Liver (tissue), 8 donors: ENCODE measurements at regions not wholly inside any gene's neighbourhood (a gene's known extent, or its start where the extent isn't known, plus 50 kb on each side); places are given as distances from the start of the nearest gene placed in this dataset.

ENCODE experiments used
- DNase-seq: peaks from one replicate; pipeline ENCODE4 v3.0.0-alpha.2; 2017; ENCODE audit warnings: low spot score
- H3K27ac ChIP-seq, 2 donors: one replicate each; pipeline ENCODE4 v1.7.0; 2013; ENCODE audit warnings: inconsistent platforms in 2 of 2, low read length in 2 of 2, control low read depth in 1 of 2, low read depth in 1 of 2, mild to moderate bottlenecking in 1 of 2
- H3K27me3 ChIP-seq, 4 donors: one replicate each; pipeline versions ENCODE4 v1.6.1 to v1.7.0; 2013; ENCODE audit warnings: low read length in 3 of 4, inconsistent platforms in 1 of 4, mild to moderate bottlenecking in 1 of 4, moderate library complexity in 1 of 4; ENCODE audit not compliant: control insufficient read depth in 4 of 4, insufficient read depth in 4 of 4
- H3K36me3 ChIP-seq, 4 donors: one replicate each; pipeline versions ENCODE4 v1.6.1 to v1.7.0; 2013; ENCODE audit warnings: low read length in 3 of 4, mild to moderate bottlenecking in 3 of 4, low read depth in 1 of 4, moderate library complexity in 1 of 4; ENCODE audit not compliant: control insufficient read depth in 4 of 4, insufficient read depth in 3 of 4
- H3K4me1 ChIP-seq, 4 donors: one replicate each; pipeline versions ENCODE4 v1.6.1 to v1.7.0; 2013; ENCODE audit warnings: low read length in 3 of 4, mild to moderate bottlenecking in 3 of 4, moderate library complexity in 1 of 4; ENCODE audit not compliant: control insufficient read depth in 4 of 4, insufficient read depth in 4 of 4
- H3K4me3 ChIP-seq, 3 donors: one replicate each; pipeline versions ENCODE4 v1.6.1 to v1.7.0; 2013; ENCODE audit warnings: low read length in 3 of 3, control low read depth in 1 of 3, low read depth in 1 of 3, mild to moderate bottlenecking in 1 of 3
- H3K9ac ChIP-seq, 2 donors: one replicate each; pipeline ENCODE4 v1.7.0; 2013; ENCODE audit warnings: low read length in 2 of 2, mild to moderate bottlenecking in 2 of 2, moderate library complexity in 2 of 2, control low read depth in 1 of 2, low read depth in 1 of 2
- H3K9me3 ChIP-seq, 4 donors: one replicate each; pipeline versions ENCODE4 v1.6.1 to v1.7.0; 2013; ENCODE audit warnings: low read length in 3 of 4; ENCODE audit not compliant: control insufficient read depth in 4 of 4
- ATF3 ChIP-seq: IDR thresholded peaks from 2 replicates; pipeline ENCODE4 v1.6.1; 2016; ENCODE audit warnings: antibody characterized with exemption
- CTCF ChIP-seq: fragments of 150-350 bp; IDR thresholded peaks from 2 replicates; pipeline ENCODE4 v1.5.1; 2017; ENCODE audit warnings: improper control_type of control experiment, low read depth, low read length; ENCODE audit not compliant: missing input control
- EGR1 ChIP-seq, 2 donors: IDR thresholded peaks; 2 replicates each; pipeline ENCODE4 v1.6.1; 2016 to 2018; ENCODE audit warnings: antibody characterized with exemption in 2 of 2, low read depth in 2 of 2
- FOXA2 ChIP-seq: IDR thresholded peaks from 2 replicates; pipeline ENCODE4 v1.6.1; 2016; ENCODE audit warnings: antibody characterized with exemption
- GABPA ChIP-seq, 2 donors: IDR thresholded peaks in 1 of 2; conservative IDR thresholded peaks in 1 of 2; 2 replicates each; pipeline ENCODE4 v1.6.1; 2016; ENCODE audit warnings: antibody characterized with exemption in 2 of 2, mild to moderate bottlenecking in 1 of 2, moderate library complexity in 1 of 2
- HNF4A ChIP-seq, 2 donors: conservative IDR thresholded peaks; 2 replicates each; pipeline ENCODE4 v1.6.1; 2016; ENCODE audit warnings: antibody characterized with exemption in 2 of 2, mild to moderate bottlenecking in 2 of 2
- HNF4G ChIP-seq: IDR thresholded peaks from 2 replicates; pipeline ENCODE4 v1.6.1; 2016; ENCODE audit warnings: antibody characterized with exemption
- JUND ChIP-seq, 2 donors: IDR thresholded peaks; 2 replicates each; pipeline ENCODE4 v1.6.1; 2016; ENCODE audit warnings: antibody characterized with exemption in 2 of 2
- MAX ChIP-seq: IDR thresholded peaks from 2 replicates; pipeline ENCODE4 v1.6.1; 2016; ENCODE audit warnings: antibody characterized with exemption
- NR2F2 ChIP-seq: IDR thresholded peaks from 2 replicates; pipeline ENCODE4 v1.6.1; 2016; ENCODE audit warnings: antibody characterized with exemption
- RAD21 ChIP-seq, 2 donors: IDR thresholded peaks; 2 replicates each; pipeline ENCODE4 v1.6.1; 2016; ENCODE audit warnings: antibody characterized with exemption in 2 of 2, mild to moderate bottlenecking in 2 of 2
- REST ChIP-seq: IDR thresholded peaks from 2 replicates; pipeline ENCODE4 v1.6.1; 2016; ENCODE audit warnings: antibody characterized with exemption, mild to moderate bottlenecking
- RXRA ChIP-seq, 2 donors: IDR thresholded peaks; 2 replicates each; pipeline ENCODE4 v1.6.1; 2017 to 2018; ENCODE audit warnings: antibody characterized with exemption in 2 of 2, mild to moderate bottlenecking in 1 of 2
- TAF1 ChIP-seq: conservative IDR thresholded peaks from 2 replicates; pipeline ENCODE4 v1.6.1; 2016; ENCODE audit warnings: antibody characterized with exemption, mild to moderate bottlenecking
- YY1 ChIP-seq: IDR thresholded peaks from 2 replicates; pipeline ENCODE4 v1.6.1; 2016; ENCODE audit warnings: antibody characterized with exemption, mild to moderate bottlenecking
- ZBTB33 ChIP-seq: IDR thresholded peaks from 2 replicates; pipeline ENCODE4 v1.6.1; 2016; ENCODE audit warnings: antibody characterized with exemption
- WGBS: extraction: QIAGEN DNeasy Blood & Tissue Kit; methylation state at CpG from one replicate; pipeline ENCODE4 v1.1.7; 2013; 5-methylcytosine and 5-hydroxymethylcytosine counted together
- donor health status: healthy.
- donor health status: healthy.
- donor health status: healthy.
- donor health status: healthy.
- donor health status: healthy.

GRCh38 chr14:34201909-34202637, 251.2 kb upstream of the EGLN3 start:
- TF ChIP-seq HNF4A (conservative IDR thresholded peaks at IDR 0.05): no peak
- Histone ChIP-seq H3K36me3 (no peaks in the 10 kb centered on the region), H3K4me3 (no peak overlapping the region), H3K9me3 (no peaks in the 10 kb centered on the region), H3K27me3 (no peaks in the 10 kb centered on the region), H3K4me1 (no peaks in the 10 kb centered on the region), H3K9ac (no peak overlapping the region), H3K27ac (no peak overlapping the region)
- WGBS: 82% methylated on average over 3 of the region's 3 CpGs
- DNase-seq: no peak

GRCh38 chr14:34199585-34199984, 248.7 kb upstream of the EGLN3 start:
- H3K27ac ChIP-seq: no peak overlapping the region
- no peak overlapping the region for H3K9ac ChIP-seq
- no peak for TF ChIP-seq FOXA2
- no peak for TF ChIP-seq MAX
- TF ChIP-seq NR2F2: no peak
- TF ChIP-seq HNF4A (conservative IDR thresholded peaks at IDR 0.05): no peak
- TF ChIP-seq ZBTB33: no peak
- TF ChIP-seq GABPA (IDR thresholded peaks at IDR 0.05 in 1 of 2, conservative IDR thresholded peaks at IDR 0.05 in 1 of 2): no peak
- no peak for TF ChIP-seq HNF4G
- no peak for TF ChIP-seq ATF3
- H3K4me1 ChIP-seq: no peaks in the 10 kb centered on the region
- H3K4me3 ChIP-seq: no peak overlapping the region
- no peak for DNase-seq
- no peaks in the 10 kb centered on the region for H3K27me3 ChIP-seq
- no peaks in the 10 kb centered on the region for H3K36me3 ChIP-seq
- H3K9me3 ChIP-seq: no peaks in the 10 kb centered on the region
- 68% methylated on average over 4 of the region's 4 CpGs for WGBS

- no peaks in the 10 kb centered on the region for H3K9me3 ChIP-seq
- no peaks in the 10 kb centered on the region for H3K4me1 ChIP-seq
- 90% methylated on average over 4 of the region's 4 CpGs for WGBS
- no peak for TF ChIP-seq HNF4G
- no peak for TF ChIP-seq REST
- TF ChIP-seq JUND (IDR thresholded peaks at IDR 0.05): no peak
- TF ChIP-seq CTCF: no peak
- no peak for TF ChIP-seq MAX
- TF ChIP-seq YY1: no peak
- no peak for TF ChIP-seq EGR1 (IDR thresholded peaks at IDR 0.05; ENCODE audit: low read depth in 2 of 2)
- TF ChIP-seq RAD21 (IDR thresholded peaks at IDR 0.05): no peak
- TF ChIP-seq NR2F2: no peak
- TF ChIP-seq RXRA (IDR thresholded peaks at IDR 0.05): no peak
- TF ChIP-seq HNF4A (conservative IDR thresholded peaks at IDR 0.05): no peak
- no peak for TF ChIP-seq TAF1
- H3K9ac ChIP-seq: no peak overlapping the region
- no peak overlapping the region for H3K27ac ChIP-seq
- no peak for DNase-seq
- H3K36me3 ChIP-seq: no peaks in the 10 kb centered on the region
- no peaks in the 10 kb centered on the region for H3K27me3 ChIP-seq
- H3K4me3 ChIP-seq: no peak overlapping the region
Observed at GRCh38 chr14:34198096-34198495, 247.2 kb upstream of the EGLN3 start.
